Psoas muscle (tissue), 7 donors: ENCODE measurements at regions not wholly inside any gene's neighbourhood (a gene's known extent, or its start where the extent isn't known, plus 50 kb on each side); places are given as distances from the start of the nearest gene placed in this dataset.

Experiments used
- ATAC-seq, 4 donors: fragments of 200-7000 bp; cut with Tn5 transposase; one replicate each; pipeline ENCODE4 v1.9.1; 2020; ENCODE audit warnings: moderate library complexity in 3 of 4, mild to moderate bottlenecking in 2 of 4
- DNase-seq, 2 donors: peaks; one replicate each; pipeline ENCODE4 v3.0.0-alpha.2; 2020
- H3K27ac ChIP-seq: fragments of 200-600 bp; one replicate; pipeline ENCODE4 v1.8.0; 2022
- H3K27me3 ChIP-seq, 3 donors: fragments of 200-600 bp in 1 of 3; one replicate each; pipeline versions ENCODE4 v1.6.1 to v1.8.0; 2013 to 2022; ENCODE audit warnings: low read length in 2 of 3, mild to moderate bottlenecking in 2 of 3, moderate library complexity in 1 of 3; ENCODE audit not compliant: insufficient read depth in 3 of 3
- H3K36me3 ChIP-seq, 2 donors: fragments of 200-600 bp in 1 of 2; one replicate each; pipeline versions ENCODE4 v1.6.1 to v1.8.0; 2013 to 2022; ENCODE audit warnings: low read depth in 1 of 2, mild to moderate bottlenecking in 1 of 2, moderate library complexity in 1 of 2; ENCODE audit not compliant: insufficient read depth in 1 of 2
- H3K4me1 ChIP-seq: fragments of 200-600 bp; one replicate; pipeline ENCODE4 v1.8.0; 2022
- H3K4me3 ChIP-seq: fragments of 200-600 bp; one replicate; pipeline ENCODE4 v1.8.0; 2022; ENCODE audit warnings: mild to moderate bottlenecking
- H3K9me3 ChIP-seq: fragments of 200-600 bp; one replicate; pipeline ENCODE4 v1.8.0; 2022
- WGBS, 3 donors: extraction: QIAGEN DNeasy Blood & Tissue Kit; methylation state at CpG; one replicate each; pipeline versions ENCODE4 v1.1.6 to v1.1.7; 2013; 5-methylcytosine and 5-hydroxymethylcytosine counted together
- intact Hi-C, 2 donors: fragments of 100-400 bp; cut with DNase I; formaldehyde crosslinking; loops; one replicate each; pipeline versions ENCODE4 v1.11.0 to v1.14.2; 2022
- TF ChIP-seq, protein P1 (sequence below): fragments of 200-600 bp; IDR thresholded peaks from one replicate; pipeline ENCODE4 v1.8.0; 2022; ENCODE audit warnings: antibody characterized with exemption
- donor health status: healthy with polysubstance abuse.
- donor health status: DM: no; HTN: no; CAD: no; lungs with moderate emphysema.
- donor health status: Bipolar disorder and iron deficiency.
- donor health status: healthy.
- donor health status: DM: yes; HTN: yes; CAD: no.
- donor health status: DM: no; HTN: no; CAD: no.
- donor health status: DM: yes; HTN: yes; CAD: no.

- DNase-seq, result no peak
- Histone ChIP-seq H3K4me1 (no peaks in the 10 kb centered on the region), H3K4me3 (no peak overlapping the region), H3K27me3 (no peaks in the 10 kb centered on the region), H3K9me3 (no peaks in the 10 kb centered on the region), H3K27ac (no peak overlapping the region), H3K36me3 (no peaks in the 10 kb centered on the region)
- no peak for ATAC-seq
- TF ChIP-seq, protein P1, sequence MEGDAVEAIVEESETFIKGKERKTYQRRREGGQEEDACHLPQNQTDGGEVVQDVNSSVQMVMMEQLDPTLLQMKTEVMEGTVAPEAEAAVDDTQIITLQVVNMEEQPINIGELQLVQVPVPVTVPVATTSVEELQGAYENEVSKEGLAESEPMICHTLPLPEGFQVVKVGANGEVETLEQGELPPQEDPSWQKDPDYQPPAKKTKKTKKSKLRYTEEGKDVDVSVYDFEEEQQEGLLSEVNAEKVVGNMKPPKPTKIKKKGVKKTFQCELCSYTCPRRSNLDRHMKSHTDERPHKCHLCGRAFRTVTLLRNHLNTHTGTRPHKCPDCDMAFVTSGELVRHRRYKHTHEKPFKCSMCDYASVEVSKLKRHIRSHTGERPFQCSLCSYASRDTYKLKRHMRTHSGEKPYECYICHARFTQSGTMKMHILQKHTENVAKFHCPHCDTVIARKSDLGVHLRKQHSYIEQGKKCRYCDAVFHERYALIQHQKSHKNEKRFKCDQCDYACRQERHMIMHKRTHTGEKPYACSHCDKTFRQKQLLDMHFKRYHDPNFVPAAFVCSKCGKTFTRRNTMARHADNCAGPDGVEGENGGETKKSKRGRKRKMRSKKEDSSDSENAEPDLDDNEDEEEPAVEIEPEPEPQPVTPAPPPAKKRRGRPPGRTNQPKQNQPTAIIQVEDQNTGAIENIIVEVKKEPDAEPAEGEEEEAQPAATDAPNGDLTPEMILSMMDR, result no peak
- 67 to 73% (median 69%) methylated on average over 2 of the region's 2 CpGs for WGBS, 3 donors
- intact Hi-C loops, result no loop called here
Observed at GRCh38 chr6:21679761-21680265, 86.3 kb downstream of the SOX4 start.

- H3K4me3 ChIP-seq, result no peak overlapping the region
- DNase-seq (no peak), ATAC-seq (no peak)
- intact Hi-C loops, result no loop called here
- H3K9me3 ChIP-seq, result no peaks in the 10 kb centered on the region
- no peaks in the 10 kb centered on the region for H3K36me3 ChIP-seq
- no peaks in the 10 kb centered on the region for H3K27me3 ChIP-seq
- H3K4me1 ChIP-seq, result no peaks in the 10 kb centered on the region
- TF ChIP-seq, protein P1, result no peak
- 69 to 90% (median 71%) methylated on average over 4 of the region's 4 CpGs for WGBS, 3 donors
- no peak overlapping the region for H3K27ac ChIP-seq
Observed at GRCh38 chr6:21680611-21681010, 87.1 kb downstream of the SOX4 start.

DNA sequence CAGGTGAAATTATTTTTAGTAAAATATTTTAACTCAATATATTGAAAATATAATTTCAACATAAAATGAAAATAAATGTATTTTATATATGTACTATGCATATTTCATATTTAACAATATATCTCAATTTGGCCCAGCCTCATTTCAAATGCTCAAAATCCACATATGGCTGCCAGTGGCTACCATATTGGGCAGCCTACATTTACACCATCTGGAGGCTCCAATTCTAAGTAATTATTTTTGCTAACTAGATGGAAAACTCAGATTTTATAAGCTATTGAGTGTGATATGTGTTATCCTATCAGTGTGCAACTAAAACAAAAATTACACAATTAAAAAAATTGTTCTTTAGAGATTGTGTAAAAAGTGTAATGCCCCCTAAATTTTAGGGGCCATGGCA is 96.9 kb downstream of the SOX4 start:
- no peak for ATAC-seq
- intact Hi-C loops, result no loop called here

GRCh38 chr6:21691685-21692346 is 98.3 kb downstream of the SOX4 start:
- no peak for DNase-seq
- ATAC-seq, result no peak
- H3K9me3 ChIP-seq, result peaks cover 5% of the 10 kb centered on the region
- no peaks in the 10 kb centered on the region for H3K36me3 ChIP-seq
- H3K4me3 ChIP-seq, result no peak overlapping the region
- no peaks in the 10 kb centered on the region for H3K4me1 ChIP-seq
- H3K27ac ChIP-seq, result no peak overlapping the region
- no peaks in the 10 kb centered on the region for H3K27me3 ChIP-seq
- intact Hi-C loops, result no loop called here
- TF ChIP-seq, protein P1, result no peak
- WGBS, 3 donors, result 81 to 86% (median 83%) methylated on average over 5 of the region's 5 CpGs

More for the DNA sequence above, 96.9 kb downstream of the SOX4 start:
- Histone ChIP-seq H3K36me3 (no peaks in the 10 kb centered on the region), H3K9me3 (peaks cover 5% of the 10 kb centered on the region), H3K4me3 (no peak overlapping the region), H3K27me3 (no peaks in the 10 kb centered on the region), H3K4me1 (no peaks in the 10 kb centered on the region), H3K27ac (no peak overlapping the region)
- DNase-seq, result no peak
- TF ChIP-seq, protein P1, result no peak

DNA sequence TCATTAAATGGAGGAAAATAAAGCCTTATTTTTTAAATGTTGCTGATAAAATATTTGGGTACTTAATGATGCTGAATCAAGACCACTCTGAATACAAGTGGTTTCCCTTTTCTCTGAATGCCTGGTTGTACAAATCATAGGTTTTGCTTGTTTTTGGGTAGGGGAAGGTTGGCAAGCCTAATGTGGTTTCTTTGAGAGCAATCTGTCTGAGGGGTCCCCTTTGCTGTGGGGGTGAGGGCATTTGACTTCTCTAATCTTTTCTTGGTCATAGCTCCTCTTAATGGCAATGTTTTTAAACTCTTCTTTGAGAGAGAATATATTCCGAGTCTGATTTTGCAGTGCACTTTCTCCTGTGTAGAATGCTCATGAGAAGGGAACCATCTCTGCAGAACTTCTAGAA is 99.2 kb downstream of the SOX4 start:
- intact Hi-C loops, result no loop called here
- Histone ChIP-seq H3K27me3 (no peaks in the 10 kb centered on the region), H3K27ac (no peak overlapping the region), H3K4me1 (no peaks in the 10 kb centered on the region), H3K9me3 (peaks cover 3% of the 10 kb centered on the region), H3K4me3 (no peak overlapping the region), H3K36me3 (no peaks in the 10 kb centered on the region)
- TF ChIP-seq, protein P1, result no peak
- no peak for DNase-seq
- no peak for ATAC-seq
- WGBS, 3 donors, result 64 to 83% (median 70%) methylated on average over 1 of the region's 1 CpG
